Breast epithelium (tissue), 3 donors: ENCODE measurements at regions not wholly inside any gene's neighbourhood (a gene's known extent, or its start where the extent isn't known, plus 50 kb on each side); places are given as distances from the start of the nearest gene placed in this dataset.

Experiments used
- POLR2A ChIP-seq: fragments of 450-650 bp; IDR thresholded peaks from one replicate; pipeline ENCODE4 v1.6.1; 2016; ENCODE audit warnings: antibody characterized with exemption, mild to moderate bottlenecking, moderate library complexity
- POLR2AphosphoS5 ChIP-seq, 3 donors: sonication (generic); formaldehyde crosslinking; IDR thresholded peaks; one replicate each; pipeline ENCODE4 v1.6.1; 2017; ENCODE audit warnings: antibody characterized with exemption in 3 of 3
- TF ChIP-seq, protein P1 (sequence below), 3 donors: fragments of 450-650 bp; IDR thresholded peaks; one replicate each; pipeline ENCODE4 v1.5.1; 2016 to 2017; ENCODE audit warnings: antibody characterized with exemption in 3 of 3, mild to moderate bottlenecking in 3 of 3, moderate library complexity in 3 of 3

DNA sequence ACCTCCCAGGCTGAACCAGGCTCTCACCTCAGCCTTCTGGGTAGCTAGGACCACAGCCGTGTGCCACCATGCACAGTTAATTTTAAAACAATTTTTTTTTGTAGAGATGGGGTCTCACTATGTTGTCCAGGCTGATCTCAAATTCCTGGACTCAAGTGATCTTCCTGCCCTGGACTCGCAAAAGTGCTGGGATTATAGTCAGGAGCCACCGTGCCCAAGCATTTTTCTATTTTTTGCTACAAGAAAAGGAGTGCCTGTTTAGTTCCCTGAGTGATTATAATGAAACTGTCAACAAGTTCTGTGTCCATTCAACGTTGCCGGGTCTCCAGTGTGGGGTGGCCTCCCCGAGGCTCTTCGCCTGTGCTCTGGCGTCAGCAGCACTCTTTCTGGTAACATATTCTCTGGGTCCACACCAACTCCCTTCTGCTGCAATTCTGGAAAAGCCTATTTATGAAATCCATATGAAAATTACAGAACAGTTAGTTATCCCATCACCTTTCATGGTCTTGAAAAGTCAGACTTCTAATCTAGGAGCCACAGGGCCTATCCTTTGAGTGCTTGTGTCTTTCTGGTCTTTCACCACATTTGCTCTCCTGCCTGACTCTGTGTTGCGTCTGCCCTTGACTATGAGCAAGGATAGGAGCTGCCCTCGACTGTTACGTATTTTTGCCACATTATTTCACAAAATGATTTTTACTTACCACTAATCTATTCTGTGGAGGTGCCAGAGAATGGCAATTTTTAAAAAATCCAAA lies 172.7 kb downstream of the SOCS6 start:
- TF ChIP-seq, protein P1, sequence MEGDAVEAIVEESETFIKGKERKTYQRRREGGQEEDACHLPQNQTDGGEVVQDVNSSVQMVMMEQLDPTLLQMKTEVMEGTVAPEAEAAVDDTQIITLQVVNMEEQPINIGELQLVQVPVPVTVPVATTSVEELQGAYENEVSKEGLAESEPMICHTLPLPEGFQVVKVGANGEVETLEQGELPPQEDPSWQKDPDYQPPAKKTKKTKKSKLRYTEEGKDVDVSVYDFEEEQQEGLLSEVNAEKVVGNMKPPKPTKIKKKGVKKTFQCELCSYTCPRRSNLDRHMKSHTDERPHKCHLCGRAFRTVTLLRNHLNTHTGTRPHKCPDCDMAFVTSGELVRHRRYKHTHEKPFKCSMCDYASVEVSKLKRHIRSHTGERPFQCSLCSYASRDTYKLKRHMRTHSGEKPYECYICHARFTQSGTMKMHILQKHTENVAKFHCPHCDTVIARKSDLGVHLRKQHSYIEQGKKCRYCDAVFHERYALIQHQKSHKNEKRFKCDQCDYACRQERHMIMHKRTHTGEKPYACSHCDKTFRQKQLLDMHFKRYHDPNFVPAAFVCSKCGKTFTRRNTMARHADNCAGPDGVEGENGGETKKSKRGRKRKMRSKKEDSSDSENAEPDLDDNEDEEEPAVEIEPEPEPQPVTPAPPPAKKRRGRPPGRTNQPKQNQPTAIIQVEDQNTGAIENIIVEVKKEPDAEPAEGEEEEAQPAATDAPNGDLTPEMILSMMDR (IDR thresholded peaks at IDR 0.05): no peak
- TF ChIP-seq POLR2AphosphoS5 (IDR thresholded peaks at IDR 0.05): no peak
- TF ChIP-seq POLR2A: no peak
